ENCODE measurements at regions not wholly inside any gene's neighbourhood (a gene's known extent, or its start where the extent isn't known, plus 50 kb on each side); places are given as distances from the start of the nearest gene placed in this dataset.

DNA sequence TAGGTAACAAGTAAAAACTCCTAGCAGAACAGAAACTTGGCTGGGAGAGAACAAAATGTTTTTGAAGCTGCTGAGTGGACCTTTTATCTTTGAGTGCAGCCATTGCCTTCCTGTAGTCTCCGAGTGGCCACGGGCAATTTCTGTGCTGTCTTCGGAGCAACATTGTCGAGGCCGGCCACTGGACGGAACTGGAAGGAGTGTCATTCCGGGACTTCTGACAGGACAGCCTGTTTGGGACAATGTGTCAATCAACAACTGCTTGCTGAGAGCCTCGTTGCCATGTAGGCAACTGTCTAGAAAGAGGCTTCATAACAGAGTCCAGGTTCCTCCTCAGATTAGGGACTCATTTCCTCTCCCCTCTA is 96.2 kb upstream of the CDYL2 start:
- TF ChIP-seq, protein P1, sequence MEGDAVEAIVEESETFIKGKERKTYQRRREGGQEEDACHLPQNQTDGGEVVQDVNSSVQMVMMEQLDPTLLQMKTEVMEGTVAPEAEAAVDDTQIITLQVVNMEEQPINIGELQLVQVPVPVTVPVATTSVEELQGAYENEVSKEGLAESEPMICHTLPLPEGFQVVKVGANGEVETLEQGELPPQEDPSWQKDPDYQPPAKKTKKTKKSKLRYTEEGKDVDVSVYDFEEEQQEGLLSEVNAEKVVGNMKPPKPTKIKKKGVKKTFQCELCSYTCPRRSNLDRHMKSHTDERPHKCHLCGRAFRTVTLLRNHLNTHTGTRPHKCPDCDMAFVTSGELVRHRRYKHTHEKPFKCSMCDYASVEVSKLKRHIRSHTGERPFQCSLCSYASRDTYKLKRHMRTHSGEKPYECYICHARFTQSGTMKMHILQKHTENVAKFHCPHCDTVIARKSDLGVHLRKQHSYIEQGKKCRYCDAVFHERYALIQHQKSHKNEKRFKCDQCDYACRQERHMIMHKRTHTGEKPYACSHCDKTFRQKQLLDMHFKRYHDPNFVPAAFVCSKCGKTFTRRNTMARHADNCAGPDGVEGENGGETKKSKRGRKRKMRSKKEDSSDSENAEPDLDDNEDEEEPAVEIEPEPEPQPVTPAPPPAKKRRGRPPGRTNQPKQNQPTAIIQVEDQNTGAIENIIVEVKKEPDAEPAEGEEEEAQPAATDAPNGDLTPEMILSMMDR (conservative IDR thresholded peaks at IDR 0.05; ENCODE audit: low read depth, low read length): no peak
- no peak for TF ChIP-seq EZH2 (IDR thresholded peaks at IDR 0.05; ENCODE audit: borderline replicate concordance, low read depth, low read length, poor library complexity, severe bottlenecking)

Data from A673 (cell line).